Ureter (tissue), 1 donor: ENCODE measurements at regions not wholly inside any gene's neighbourhood (a gene's known extent, or its start where the extent isn't known, plus 50 kb on each side); places are given as distances from the start of the nearest gene placed in this dataset.

Experiments used
- DNase-seq: peaks from one replicate; pipeline ENCODE4 v3.0.0-alpha.2; 2020; ENCODE audit warnings: low spot score
- donor health status: DM: yes; HTN: yes; CAD: no.

DNA sequence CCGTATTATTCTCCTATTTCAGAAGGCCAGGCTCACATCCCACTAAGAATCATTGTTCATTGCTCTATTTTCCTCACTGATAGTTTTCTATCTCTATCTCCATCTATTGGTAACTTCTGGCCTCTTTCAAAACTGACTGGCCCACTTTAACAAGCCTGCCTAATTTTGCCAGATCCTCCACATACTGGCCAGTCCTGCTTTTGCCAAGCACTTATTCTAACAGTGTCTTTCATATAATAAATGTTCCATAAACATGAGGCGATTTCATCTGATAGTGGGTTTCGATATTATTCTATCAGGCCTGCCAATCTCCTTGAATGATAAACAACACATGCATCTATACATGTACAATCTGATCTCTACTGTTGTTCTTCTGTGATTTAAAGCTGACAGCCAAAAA, 125.9 kb upstream of the KCNH7 start:
- DNase-seq: no peak

DNA sequence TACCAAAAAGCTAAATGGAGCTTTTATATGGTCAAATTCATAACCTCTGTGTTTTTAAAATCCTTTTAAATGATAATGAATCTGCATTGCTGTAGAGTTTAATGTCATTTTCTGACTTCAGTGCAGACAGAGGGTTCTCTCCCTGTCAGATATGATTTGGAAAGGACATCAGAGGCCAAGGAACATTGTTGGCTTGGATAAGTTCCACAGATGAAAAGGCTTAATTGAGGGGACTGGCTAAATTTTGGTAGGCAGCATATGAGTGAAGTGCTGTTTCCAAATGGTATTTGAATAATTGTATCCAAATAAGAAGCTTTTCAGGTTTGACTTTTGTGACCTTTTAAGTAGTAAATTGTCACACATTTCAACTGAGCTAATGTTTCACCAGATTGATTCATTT, 124.6 kb upstream of the KCNH7 start:
- DNase-seq: no peak

DNA sequence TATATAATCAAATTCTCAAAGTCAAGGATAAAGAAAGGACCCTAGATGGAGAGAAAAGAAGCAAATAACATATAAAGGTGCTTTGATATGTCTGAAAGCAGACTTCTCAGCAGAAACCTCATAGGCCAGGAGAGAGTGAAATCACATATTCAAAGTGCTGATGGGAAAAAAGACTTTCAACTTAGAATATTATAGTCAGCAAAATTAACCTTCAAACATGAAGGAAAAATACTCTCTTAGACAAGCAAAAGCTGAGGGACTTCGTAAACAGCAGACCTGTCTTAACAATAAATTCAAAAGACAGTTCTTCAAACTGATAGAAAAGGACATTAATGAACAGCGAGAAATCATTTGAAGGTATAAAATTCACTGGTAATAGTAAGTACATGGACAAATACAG, 107.2 kb upstream of the KCNH7 start:
- DNase-seq: no peak

DNA sequence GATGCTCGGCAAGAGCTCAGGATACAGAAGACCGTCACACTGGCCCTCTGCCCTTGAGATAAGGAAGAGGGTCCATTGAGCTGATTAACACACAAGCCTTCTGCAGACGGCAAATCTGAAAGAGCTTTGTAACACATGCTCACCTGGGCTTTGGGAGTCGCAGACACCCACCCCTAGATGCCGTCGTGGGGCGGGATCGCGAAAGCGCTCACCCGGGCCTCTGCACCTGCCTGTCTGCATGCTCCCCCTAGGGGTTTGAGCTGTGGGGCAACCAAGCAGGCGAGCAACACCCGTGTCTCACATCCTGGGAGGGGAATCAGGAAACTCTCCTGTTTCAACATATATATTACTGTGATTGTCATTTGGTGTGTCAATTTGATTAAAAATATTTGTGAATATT, 99.8 kb upstream of the KCNH7 start:
- no peak for DNase-seq

DNA sequence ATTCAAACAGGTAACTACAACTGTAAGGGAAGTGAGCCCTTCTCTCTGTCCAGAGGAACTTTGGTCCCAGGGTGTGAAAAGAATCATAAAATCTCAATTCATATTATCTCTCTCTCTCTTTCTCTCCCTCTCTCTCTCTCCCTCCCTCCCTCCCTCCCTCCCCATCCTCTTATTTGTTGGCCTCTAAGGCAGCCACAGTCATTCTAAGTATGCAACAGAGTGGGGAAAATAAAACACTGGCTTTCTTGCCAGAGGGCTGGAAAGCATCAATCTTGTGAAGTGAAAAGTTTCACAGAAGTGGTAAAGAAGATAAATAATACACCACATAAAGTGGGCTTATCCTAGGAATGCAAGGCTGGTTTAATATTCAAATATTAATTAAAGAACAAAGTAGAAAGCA, 95.6 kb upstream of the KCNH7 start:
- no peak for DNase-seq

DNA sequence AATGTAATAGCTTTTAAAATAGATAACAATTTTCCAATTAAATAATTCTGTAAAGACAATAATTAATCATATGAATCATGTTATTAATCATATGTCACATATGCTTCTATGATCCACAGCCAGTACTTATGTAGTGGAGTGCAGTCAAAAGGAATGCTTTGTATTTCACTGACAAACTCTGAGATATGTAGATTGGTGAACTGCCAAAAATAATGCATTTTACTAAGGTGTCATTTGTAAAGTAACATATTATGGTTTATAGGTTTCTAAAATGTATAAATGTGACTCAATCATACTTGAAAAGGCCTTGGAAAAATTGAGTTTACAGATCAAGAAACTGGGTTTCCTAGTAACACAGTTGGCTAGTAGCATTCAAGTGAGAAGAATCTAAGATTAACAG, 93.8 kb upstream of the KCNH7 start:
- no peak for DNase-seq

DNA sequence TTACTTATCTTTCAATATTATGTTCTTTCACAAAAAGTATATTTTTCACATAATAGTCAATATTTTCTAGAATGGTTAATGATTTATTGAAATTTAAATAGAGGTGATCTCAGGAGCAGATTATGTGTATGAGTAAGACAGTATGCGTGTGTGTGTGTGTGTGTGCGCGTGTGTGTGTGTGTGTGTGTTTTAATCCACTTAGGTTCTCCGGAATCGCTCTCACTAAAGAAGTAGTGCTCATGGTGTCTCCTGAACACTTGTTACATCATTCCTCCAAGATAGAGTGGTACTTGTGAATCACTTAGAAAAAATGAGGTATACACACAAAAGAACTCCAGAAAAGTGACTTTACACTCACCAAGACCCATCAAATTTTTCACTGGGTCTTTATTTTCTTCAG, 91.0 kb upstream of the KCNH7 start:
- no peak for DNase-seq

DNA sequence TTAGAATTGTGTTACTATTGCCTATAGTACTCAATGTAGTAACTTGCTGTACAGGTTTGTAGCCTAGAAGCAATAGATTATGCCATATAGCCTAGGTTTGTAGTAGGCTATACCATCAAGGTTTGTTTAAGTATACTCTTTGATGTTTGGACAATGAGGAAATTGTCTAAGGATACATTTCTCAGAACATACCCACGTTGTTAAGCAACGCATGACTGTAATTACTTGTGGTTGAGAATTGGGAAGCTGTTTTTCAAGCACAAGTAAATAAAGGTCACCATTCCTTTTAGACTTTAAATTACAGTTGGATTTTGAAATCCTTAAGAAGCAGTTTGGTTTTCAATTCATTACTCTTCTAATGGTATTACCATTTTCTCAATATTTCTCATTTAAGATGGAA, 89.8 kb upstream of the KCNH7 start:
- DNase-seq: no peak

DNA sequence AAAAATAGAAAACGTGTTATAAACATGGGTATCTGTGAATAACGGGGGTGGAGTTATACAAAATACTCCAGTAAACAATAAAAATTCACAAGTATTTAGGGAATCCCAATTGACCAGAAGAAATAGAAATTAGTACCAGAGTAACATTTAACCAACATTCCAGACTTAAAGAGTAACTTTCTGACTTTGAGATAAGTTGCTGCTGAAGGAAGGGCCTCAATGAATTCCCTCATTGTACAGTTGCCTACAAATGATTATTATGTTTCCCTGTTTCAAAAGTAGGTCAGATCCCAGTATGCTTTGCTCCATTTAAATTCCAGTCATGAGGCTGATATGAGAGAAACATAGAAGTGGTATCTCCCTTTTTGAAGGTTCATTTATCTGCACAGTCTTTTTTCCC, 88.3 kb upstream of the KCNH7 start:
- DNase-seq: no peak

DNA sequence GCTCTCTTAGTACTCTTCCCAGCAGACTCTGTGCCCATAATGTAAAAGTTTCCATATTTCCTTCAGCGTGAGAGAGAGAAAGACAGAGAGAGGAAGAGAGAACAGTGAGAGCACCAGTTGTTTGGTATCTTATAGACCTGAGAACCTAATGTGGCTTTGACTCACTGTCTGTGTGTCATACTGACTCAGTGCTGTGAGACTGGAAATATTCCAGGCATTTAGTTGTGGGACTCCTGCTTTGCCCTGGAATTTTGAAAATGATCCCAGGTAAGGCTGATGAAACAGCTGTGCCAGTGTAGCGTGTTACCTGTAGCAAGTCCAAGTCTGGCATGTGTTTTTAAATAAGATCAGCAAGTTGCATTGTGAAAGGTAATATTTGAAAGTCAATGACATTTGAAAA, 87.9 kb upstream of the KCNH7 start:
- no peak for DNase-seq

DNA sequence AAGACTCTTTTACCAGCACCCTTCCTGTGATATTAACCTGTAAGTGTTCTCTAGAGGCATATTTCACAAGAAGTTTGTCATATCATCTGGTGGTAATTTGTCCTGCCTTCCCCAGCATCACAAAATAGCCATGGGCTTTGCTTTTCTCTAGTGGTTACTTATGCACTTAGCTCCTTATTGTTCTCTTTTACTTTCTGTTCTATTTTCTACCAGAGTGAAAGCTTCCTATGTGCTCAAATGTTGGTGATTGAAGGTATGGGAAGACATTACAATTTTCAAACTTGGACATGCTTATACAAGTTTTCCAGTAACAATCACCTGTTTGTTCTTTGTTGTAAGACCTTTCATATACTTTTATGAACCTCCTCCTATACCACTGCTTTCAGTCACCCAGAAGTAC, 87.0 kb upstream of the KCNH7 start:
- no peak for DNase-seq

DNA sequence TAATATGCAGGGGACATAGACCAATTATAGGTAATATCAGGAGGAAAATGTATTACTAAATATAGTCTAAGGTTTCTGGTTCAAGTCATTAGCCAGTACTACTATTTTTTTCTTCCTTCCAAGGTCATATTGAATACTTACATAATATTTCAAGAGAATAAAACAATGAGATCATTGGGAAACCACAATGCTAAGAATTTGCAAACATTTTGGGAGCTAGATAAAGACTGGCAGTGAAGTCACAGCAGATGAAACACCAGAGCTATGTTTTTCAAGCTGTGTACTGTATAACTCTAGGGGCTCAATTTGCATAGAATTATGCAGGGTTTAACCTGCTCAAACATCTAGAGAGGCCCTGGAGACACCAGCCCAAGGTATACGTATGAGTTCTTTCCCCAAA, 80.5 kb upstream of the KCNH7 start:
- DNase-seq: no peak

DNA sequence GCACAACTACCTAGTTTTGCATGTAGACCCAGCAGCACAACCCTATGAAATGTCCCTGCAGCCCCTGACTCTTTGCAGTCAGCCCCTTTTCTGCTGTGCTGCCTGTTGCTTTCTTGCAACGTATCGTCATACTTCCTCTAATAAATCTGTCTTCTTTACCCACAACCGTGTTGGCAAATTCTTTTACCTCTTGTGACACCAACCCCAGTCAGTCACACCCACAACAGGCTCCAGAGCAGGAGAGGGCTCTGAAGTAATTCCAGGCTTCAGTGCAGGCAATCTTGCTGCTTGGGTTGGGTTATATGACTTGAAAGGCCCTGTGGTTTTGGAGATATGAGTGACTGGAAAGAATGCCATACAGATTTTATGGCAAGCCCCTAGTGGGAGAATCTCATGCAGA, 79.1 kb upstream of the KCNH7 start:
- no peak for DNase-seq

DNA sequence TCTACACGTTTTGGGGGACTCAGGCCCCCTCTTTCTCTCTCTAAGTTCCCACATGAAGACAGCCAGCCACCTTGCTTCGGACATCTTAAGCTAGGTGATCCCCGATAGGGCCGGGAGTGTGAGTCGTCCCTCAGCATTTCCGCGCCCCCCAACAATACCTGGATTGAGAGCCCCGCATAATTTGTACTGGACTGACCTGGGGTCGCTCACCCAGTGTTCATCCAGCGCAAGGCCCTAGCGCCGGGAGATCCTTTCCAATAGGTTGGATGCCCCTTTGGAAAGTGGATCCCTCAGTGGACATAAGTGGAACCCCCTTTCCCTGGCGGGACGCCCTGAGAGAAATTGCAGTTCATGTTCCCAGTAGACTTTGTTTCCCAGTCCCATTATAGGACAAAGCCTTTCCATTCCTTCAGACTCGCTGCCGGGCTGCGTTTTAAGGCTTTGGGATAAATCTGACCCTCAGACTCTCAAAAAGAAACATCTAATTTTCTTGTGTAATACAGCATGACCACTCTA, 77.8 kb upstream of the KCNH7 start:
- DNase-seq: no peak

DNA sequence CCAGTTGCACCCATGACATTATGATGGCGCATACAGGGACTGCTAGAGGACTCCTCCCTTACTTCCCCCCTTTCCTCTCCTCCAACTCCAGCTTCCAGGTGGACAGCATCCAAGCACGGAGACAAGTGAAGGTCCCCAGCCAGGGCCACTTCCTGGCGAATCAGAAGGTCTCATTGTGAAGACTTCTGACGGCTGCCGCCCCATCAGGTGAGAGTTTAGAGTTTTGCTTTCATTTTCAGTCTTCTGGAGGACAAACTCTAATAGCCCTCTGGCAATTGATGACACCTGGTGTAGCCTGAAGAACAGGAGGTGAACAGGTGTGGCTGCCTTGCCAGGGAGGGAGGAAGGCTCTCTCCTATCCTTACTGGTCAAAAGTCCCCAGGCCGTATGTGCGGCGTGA, 77.3 kb upstream of the KCNH7 start:
- DNase-seq: no peak

DNA sequence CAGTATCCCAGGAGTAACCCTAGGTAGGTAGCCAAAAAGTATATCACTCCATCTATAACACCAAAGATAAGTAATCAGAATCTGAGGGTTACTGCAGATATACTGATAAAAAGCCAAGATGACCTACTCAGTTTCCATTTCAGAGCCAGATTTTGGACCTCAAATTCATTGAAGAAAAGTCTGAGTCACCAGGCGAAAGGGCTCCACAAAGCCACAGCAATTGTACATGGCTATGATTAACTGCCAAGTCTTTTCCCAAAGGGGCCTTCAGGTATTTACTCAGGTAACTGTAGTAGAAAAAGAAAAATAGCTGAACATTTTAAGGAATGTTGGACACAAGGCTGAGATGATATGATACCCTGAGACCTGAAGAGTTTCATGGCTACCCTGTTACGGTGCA, 75.6 kb upstream of the KCNH7 start:
- DNase-seq: no peak

DNA sequence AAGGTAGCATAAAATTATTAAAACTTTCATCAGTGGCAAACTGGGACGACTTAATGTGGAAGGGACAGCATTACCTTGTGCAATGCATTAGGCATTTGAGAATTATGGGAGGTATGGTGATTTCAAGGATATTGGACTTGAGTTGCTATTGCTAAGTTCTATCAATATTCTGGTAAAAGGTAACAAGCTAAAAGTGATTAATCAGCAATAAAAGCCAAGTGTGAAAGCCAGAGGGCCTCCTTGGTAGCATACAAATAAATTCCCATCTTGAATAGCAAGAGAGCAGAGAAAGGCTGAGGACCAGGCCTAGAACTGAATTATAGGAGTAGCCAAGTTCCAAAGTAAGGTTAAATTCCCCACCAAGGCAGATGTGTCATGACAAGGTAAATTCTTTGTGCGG, 74.2 kb upstream of the KCNH7 start:
- no peak for DNase-seq

DNA sequence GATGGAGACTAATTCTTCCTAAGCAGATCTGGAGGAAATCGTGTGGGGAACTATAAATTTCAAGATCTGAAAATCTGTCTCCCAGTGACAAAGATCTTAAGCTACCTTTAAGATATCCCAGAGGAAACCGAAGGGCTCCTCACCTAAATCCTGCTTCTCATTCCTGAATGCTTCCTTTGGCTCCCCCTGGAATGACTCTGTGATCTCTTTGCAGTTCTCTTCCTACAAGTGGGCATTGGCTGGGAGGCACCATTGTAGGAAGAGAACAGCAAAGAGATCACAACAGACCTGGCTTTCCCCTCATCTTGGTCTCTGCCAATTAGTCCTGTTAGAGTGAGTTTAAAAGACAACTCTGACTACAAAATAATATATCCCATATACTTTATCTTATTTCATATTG, 70.0 kb upstream of the KCNH7 start:
- DNase-seq: no peak

DNA sequence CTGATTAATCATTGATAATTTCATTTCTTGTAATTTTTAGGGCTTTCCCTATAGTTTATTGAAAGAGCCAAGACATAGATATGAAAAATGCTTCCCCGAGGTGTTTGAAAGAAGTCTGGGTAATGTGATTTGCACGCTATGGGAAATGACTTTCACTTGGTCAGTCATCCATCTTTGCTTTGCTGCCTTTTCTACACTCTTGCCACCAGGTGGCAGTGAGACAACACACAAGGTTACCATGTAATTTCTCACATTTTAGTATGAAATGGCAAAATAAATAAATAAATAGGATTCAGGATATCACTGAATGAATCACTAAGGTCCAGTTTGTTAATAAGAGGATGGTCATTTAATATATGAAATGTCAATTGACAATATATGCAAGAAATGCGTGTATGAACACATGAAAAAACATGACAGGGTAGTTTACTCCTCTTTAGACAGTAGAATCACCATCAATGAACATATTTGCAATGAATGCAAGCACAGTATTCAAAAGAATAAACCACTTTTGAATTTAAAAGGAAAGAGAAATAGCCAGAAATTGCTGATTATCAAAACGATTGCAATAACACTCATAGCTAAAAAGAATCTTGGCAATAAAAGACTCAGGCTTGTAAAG, 52.2 kb upstream of the KCNH7 start:
- DNase-seq: no peak

DNA sequence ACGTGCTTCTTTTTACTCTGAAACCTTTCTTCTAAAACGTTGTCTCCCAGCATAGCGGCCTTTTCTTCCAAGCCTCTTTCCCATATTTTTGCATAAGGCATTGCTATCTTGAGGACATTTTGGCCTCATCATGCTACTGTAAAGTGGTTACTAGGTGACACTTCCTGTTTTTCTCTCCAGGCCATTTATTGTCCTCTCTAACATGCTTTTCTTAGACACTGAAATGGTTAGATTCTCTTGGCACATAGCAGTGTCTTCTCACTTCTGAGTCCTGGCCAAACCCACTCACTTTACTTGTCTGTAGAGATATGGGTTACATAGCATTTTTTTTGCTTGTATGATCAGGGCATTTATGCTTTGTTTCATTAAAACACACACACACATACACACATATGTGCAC, 50.1 kb upstream of the KCNH7 start:
- no peak for DNase-seq
